ENCODE measurements at regions not wholly inside any gene's neighbourhood (a gene's known extent, or its start where the extent isn't known, plus 50 kb on each side); places are given as distances from the start of the nearest gene placed in this dataset.

DNA sequence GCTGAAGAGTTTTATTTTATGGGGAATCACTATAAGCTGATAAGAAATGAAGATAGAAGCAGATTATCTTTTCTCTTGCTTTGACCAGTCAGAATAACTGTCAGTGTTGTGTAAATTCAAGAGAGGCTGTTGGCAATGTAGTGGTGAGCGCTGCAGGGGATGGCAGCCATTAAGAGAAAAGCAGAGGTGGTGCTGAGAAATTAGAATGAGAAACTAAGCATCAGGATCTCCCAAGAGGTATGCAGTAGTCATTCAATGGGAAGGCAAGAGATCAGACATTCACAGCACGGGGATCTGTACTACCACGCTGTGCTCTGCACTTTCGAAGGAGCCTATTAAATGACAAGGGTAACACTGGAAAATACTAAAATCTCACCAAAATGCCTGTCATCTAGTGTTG, 768.5 kb upstream of the ACO1 start:
- TF ChIP-seq HDAC1 (CRISPR knock-in tag; IDR thresholded peaks at IDR 0.05) (no peak), MED1 (CRISPR knock-in tag; IDR thresholded peaks at IDR 0.05) (no peak), ELF1 (CRISPR knock-in tag; IDR thresholded peaks at IDR 0.05) (no peak)
- TF ChIP-seq, protein P1, sequence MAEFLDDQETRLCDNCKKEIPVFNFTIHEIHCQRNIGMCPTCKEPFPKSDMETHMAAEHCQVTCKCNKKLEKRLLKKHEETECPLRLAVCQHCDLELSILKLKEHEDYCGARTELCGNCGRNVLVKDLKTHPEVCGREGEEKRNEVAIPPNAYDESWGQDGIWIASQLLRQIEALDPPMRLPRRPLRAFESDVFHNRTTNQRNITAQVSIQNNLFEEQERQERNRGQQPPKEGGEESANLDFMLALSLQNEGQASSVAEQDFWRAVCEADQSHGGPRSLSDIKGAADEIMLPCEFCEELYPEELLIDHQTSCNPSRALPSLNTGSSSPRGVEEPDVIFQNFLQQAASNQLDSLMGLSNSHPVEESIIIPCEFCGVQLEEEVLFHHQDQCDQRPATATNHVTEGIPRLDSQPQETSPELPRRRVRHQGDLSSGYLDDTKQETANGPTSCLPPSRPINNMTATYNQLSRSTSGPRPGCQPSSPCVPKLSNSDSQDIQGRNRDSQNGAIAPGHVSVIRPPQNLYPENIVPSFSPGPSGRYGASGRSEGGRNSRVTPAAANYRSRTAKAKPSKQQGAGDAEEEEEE (CRISPR knock-in tag; IDR thresholded peaks at IDR 0.05; ENCODE audit: borderline replicate concordance): no peak
- TF ChIP-seq, protein P2, sequence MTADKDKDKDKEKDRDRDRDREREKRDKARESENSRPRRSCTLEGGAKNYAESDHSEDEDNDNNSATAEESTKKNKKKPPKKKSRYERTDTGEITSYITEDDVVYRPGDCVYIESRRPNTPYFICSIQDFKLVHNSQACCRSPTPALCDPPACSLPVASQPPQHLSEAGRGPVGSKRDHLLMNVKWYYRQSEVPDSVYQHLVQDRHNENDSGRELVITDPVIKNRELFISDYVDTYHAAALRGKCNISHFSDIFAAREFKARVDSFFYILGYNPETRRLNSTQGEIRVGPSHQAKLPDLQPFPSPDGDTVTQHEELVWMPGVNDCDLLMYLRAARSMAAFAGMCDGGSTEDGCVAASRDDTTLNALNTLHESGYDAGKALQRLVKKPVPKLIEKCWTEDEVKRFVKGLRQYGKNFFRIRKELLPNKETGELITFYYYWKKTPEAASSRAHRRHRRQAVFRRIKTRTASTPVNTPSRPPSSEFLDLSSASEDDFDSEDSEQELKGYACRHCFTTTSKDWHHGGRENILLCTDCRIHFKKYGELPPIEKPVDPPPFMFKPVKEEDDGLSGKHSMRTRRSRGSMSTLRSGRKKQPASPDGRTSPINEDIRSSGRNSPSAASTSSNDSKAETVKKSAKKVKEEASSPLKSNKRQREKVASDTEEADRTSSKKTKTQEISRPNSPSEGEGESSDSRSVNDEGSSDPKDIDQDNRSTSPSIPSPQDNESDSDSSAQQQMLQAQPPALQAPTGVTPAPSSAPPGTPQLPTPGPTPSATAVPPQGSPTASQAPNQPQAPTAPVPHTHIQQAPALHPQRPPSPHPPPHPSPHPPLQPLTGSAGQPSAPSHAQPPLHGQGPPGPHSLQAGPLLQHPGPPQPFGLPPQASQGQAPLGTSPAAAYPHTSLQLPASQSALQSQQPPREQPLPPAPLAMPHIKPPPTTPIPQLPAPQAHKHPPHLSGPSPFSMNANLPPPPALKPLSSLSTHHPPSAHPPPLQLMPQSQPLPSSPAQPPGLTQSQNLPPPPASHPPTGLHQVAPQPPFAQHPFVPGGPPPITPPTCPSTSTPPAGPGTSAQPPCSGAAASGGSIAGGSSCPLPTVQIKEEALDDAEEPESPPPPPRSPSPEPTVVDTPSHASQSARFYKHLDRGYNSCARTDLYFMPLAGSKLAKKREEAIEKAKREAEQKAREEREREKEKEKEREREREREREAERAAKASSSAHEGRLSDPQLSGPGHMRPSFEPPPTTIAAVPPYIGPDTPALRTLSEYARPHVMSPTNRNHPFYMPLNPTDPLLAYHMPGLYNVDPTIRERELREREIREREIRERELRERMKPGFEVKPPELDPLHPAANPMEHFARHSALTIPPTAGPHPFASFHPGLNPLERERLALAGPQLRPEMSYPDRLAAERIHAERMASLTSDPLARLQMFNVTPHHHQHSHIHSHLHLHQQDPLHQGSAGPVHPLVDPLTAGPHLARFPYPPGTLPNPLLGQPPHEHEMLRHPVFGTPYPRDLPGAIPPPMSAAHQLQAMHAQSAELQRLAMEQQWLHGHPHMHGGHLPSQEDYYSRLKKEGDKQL (CRISPR knock-in tag; IDR thresholded peaks at IDR 0.05; ENCODE audit: low read depth): no peak
